HG03442 (cell line): ENCODE measurements at regions not wholly inside any gene's neighbourhood (a gene's known extent, or its start where the extent isn't known, plus 50 kb on each side); places are given as distances from the start of the nearest gene placed in this dataset.

Experiments used
- ATAC-seq: cut with Tn5 transposase; IDR thresholded peaks from one replicate; pipeline ENCODE4 v1.9.1; 2021; ENCODE audit warnings: mild to moderate bottlenecking, moderate library complexity; ENCODE audit not compliant: unreplicated experiment

GRCh38 chr4:157564771-157565170 is 344.2 kb downstream of the GRIA2 start:
- no peak for ATAC-seq

- ATAC-seq = no peak
These were observed 343.7 kb downstream of the GRIA2 start for GRCh38 chr4:157564218-157564617.

- no peak for ATAC-seq
These were observed 337.5 kb downstream of the GRIA2 start for GRCh38 chr4:157558016-157558415.

- no peak for ATAC-seq
These were observed 329.5 kb downstream of the GRIA2 start for GRCh38 chr4:157550028-157550427.

GRCh38 chr4:157527954-157528353 is 307.4 kb downstream of the GRIA2 start:
- ATAC-seq = no peak

GRCh38 chr4:157521906-157522305 is 301.4 kb downstream of the GRIA2 start:
- ATAC-seq = no peak

- ATAC-seq = no peak
These were observed 294.2 kb downstream of the GRIA2 start for GRCh38 chr4:157514711-157515110.

GRCh38 chr4:157509341-157509740 is 288.8 kb downstream of the GRIA2 start:
- no peak for ATAC-seq

- ATAC-seq = no peak
These were observed 282.1 kb downstream of the GRIA2 start for GRCh38 chr4:157502656-157503055.

- ATAC-seq = no peak
These were observed 239.3 kb downstream of the GRIA2 start for GRCh38 chr4:157459785-157460184.

- no peak for ATAC-seq
These were observed 226.7 kb downstream of the GRIA2 start for GRCh38 chr4:157447195-157447594.

- no peak for ATAC-seq
These were observed 223.5 kb downstream of the GRIA2 start for GRCh38 chr4:157444014-157444413.

GRCh38 chr4:157443537-157443936 is 223.0 kb downstream of the GRIA2 start:
- ATAC-seq = no peak

GRCh38 chr4:157425897-157426296 is 205.4 kb downstream of the GRIA2 start:
- no peak for ATAC-seq

- no peak for ATAC-seq
These were observed 203.0 kb downstream of the GRIA2 start for GRCh38 chr4:157423526-157424020.

- ATAC-seq = no peak
These were observed 200.8 kb downstream of the GRIA2 start for GRCh38 chr4:157421365-157421764.
